ENCODE measurements at regions not wholly inside any gene's neighbourhood (a gene's known extent, or its start where the extent isn't known, plus 50 kb on each side); places are given as distances from the start of the nearest gene placed in this dataset.

GRCh38 chr4:33031328-33031727 is 2311.2 kb downstream of the PCDH7 start:
- H3K36me3 ChIP-seq: no peaks in the 10 kb centered on the region
- no peak overlapping the region for H2AFZ ChIP-seq (replicated peaks)
- H3K79me2 ChIP-seq (ENCODE audit: low read depth): no peaks in the 10 kb centered on the region
- Mint-ChIP-seq H3K27ac (no peak overlapping the region), H3K4me1 (peaks cover 3% of the 10 kb centered on the region), H3K36me3 (no peaks in the 10 kb centered on the region), H3K9me3 (no peaks in the 10 kb centered on the region), H3K4me3 (no peak overlapping the region), H3K27me3 (ENCODE audit: insufficient read depth, low read depth) (peaks cover 2% of the 10 kb centered on the region)
- no peaks in the 10 kb centered on the region for H4K20me1 ChIP-seq (ENCODE audit: low read depth)
- no peak overlapping the region for H3K9ac ChIP-seq
- no peaks in the 10 kb centered on the region for H3K4me1 ChIP-seq
- TF ChIP-seq EZH2 (IDR thresholded peaks at IDR 0.05) (no peak), EZH2phosphoT487 (IDR thresholded peaks at IDR 0.05) (no peak), CTCF (IDR thresholded peaks at IDR 0.05) (no peak)
- no peaks in the 10 kb centered on the region for H3F3A ChIP-seq (ENCODE audit: low read depth)
- no peaks in the 10 kb centered on the region for H3K27me3 ChIP-seq
- H3K4me2 ChIP-seq: no peak overlapping the region
- H3K4me3 ChIP-seq: no peak overlapping the region
- no peak overlapping the region for H3K27ac ChIP-seq
- DNase-seq (ENCODE audit: low spot score): no peak
- no peaks in the 10 kb centered on the region for H3K9me3 ChIP-seq (ENCODE audit: low read depth)

- no peaks in the 10 kb centered on the region for H3K36me3 Mint-ChIP-seq
- Histone ChIP-seq H4K20me1 (ENCODE audit: low read depth) (no peaks in the 10 kb centered on the region), H3K27ac (no peak overlapping the region), H3K9me3 (ENCODE audit: low read depth) (no peaks in the 10 kb centered on the region), H3K4me2 (no peak overlapping the region), H3K36me3 (no peaks in the 10 kb centered on the region), H3F3A (ENCODE audit: low read depth) (no peaks in the 10 kb centered on the region), H3K79me2 (ENCODE audit: low read depth) (no peaks in the 10 kb centered on the region), H3K4me1 (peaks cover 6% of the 10 kb centered on the region), H3K27me3 (no peaks in the 10 kb centered on the region), H3K9ac (no peak overlapping the region), H2AFZ (replicated peaks) (peak overlapping the region; percentile 69), H3K4me3 (no peak overlapping the region)
- no peaks in the 10 kb centered on the region for H3K9me3 Mint-ChIP-seq
- DNase-seq (ENCODE audit: low spot score): peak; percentile 20
- no peak overlapping the region for H3K27ac Mint-ChIP-seq
- no peak overlapping the region for H3K4me3 Mint-ChIP-seq
- TF ChIP-seq CTCF (IDR thresholded peaks at IDR 0.05): no peak
- no peak for TF ChIP-seq EZH2 (IDR thresholded peaks at IDR 0.05)
- no peak for TF ChIP-seq EZH2phosphoT487 (IDR thresholded peaks at IDR 0.05)
- peaks cover 2% of the 10 kb centered on the region for H3K27me3 Mint-ChIP-seq (ENCODE audit: insufficient read depth, low read depth)
- no peaks in the 10 kb centered on the region for H3K4me1 Mint-ChIP-seq
Observed at GRCh38 chr4:33037464-33037863, 2317.3 kb downstream of the PCDH7 start.

GRCh38 chr4:33045334-33045733 is 2325.2 kb downstream of the PCDH7 start:
- Histone ChIP-seq H3K9me3 (ENCODE audit: low read depth) (no peaks in the 10 kb centered on the region), H2AFZ (replicated peaks) (no peak overlapping the region), H3K4me2 (no peak overlapping the region), H3K27me3 (no peaks in the 10 kb centered on the region), H4K20me1 (ENCODE audit: low read depth) (no peaks in the 10 kb centered on the region), H3F3A (ENCODE audit: low read depth) (no peaks in the 10 kb centered on the region), H3K79me2 (ENCODE audit: low read depth) (no peaks in the 10 kb centered on the region), H3K9ac (no peak overlapping the region), H3K27ac (no peak overlapping the region), H3K4me3 (no peak overlapping the region), H3K4me1 (no peaks in the 10 kb centered on the region), H3K36me3 (no peaks in the 10 kb centered on the region)
- no peaks in the 10 kb centered on the region for H3K4me1 Mint-ChIP-seq
- TF ChIP-seq CTCF (IDR thresholded peaks at IDR 0.05): no peak
- TF ChIP-seq EZH2 (IDR thresholded peaks at IDR 0.05): no peak
- no peak for TF ChIP-seq EZH2phosphoT487 (IDR thresholded peaks at IDR 0.05)
- no peak overlapping the region for H3K27ac Mint-ChIP-seq
- H3K36me3 Mint-ChIP-seq: no peaks in the 10 kb centered on the region
- H3K27me3 Mint-ChIP-seq (ENCODE audit: insufficient read depth, low read depth): no peaks in the 10 kb centered on the region
- H3K9me3 Mint-ChIP-seq: no peaks in the 10 kb centered on the region
- DNase-seq (ENCODE audit: low spot score): no peak
- H3K4me3 Mint-ChIP-seq: no peak overlapping the region

All from neural progenitor cell (in vitro differentiated cells).